HG02588 (cell line): ENCODE measurements at regions not wholly inside any gene's neighbourhood (a gene's known extent, or its start where the extent isn't known, plus 50 kb on each side); places are given as distances from the start of the nearest gene placed in this dataset.
"Not testable (repeated sequence)": the region's sequence is repeated elsewhere in the genome, so short reads cannot be mapped to it uniquely, and the experiment has no call there.

Experiments
- ATAC-seq: cut with Tn5 transposase; IDR thresholded peaks from one replicate; pipeline ENCODE4 v1.9.1; 2021; ENCODE audit warnings: mild to moderate bottlenecking, moderate library complexity; ENCODE audit not compliant: unreplicated experiment

DNA sequence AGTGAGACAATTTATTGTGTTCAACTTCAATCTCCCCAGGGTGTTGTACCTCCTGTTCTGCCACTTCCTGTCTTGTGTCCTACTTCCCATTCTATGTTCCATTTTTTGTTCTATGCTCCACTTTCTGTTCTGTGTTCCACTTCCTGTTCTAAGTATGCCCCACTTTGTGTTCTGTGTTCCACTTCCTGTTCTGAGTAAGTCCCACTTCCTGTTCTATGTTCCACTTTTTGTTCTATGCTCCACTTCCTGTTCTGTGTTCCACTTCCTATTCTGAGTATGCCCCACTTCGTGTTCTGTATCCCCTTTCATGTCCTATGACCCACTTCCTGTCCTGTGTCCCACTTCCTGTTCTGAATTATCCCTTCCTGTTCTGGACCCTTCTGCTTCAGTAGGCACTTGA is 732.7 kb downstream of the TBC1D22A start:
- no peak for ATAC-seq

DNA sequence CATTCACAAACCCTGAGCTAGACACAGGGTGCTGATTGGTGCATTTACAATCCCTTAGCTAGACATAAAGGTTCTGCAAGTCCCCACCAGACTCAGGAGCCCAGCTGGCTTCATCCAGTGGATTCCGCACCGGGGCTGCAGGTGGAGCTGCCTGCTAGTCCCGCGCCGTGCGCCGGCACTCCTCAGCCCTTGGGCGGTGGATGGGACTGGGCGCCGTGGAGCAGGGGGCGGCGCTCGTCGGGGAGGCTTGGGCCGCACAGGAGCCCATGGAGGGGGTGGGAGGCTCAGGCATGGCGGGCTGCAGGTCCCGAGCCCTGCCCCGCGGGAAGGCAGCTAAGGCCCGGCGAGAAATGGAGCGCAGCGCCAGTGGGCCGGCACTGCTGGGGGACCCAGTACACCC is 725.7 kb downstream of the TBC1D22A start:
- ATAC-seq: not testable (repeated sequence)

DNA sequence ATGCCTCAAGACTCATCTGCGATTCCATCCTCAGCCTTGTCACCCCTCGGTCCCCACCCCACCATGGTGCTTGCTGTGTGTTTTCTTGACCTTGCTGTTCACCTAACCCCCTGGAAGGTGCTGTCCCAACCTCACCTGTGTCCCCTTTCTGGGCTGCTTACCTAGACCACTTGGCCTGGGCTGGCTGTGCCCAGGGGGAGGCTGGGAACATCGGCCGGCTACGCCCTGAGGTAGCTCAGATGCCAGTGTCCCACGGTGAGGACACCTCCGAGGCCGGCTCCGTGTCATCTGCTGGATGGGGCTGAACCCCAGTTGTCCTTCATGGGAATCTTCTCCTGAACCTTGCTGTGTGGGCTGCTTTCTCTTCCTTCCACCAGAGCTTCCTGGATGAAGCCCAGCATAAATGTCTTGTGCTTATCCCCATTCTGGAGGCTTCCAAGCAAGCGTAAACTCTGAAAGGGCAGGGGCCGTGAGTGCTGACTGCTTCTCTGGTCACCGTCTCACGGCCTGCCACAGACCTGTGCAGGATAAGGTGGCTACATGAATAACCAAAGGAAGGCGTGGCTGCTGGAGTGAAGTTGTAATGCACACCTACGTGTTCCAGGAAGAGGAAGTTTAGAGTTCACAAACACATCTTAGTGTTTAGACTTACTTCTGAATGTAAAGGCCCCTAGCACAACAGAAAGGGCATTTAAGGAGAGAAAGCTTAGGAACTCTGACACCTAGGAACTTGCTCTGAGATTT is 724.3 kb downstream of the TBC1D22A start:
- no peak for ATAC-seq

DNA sequence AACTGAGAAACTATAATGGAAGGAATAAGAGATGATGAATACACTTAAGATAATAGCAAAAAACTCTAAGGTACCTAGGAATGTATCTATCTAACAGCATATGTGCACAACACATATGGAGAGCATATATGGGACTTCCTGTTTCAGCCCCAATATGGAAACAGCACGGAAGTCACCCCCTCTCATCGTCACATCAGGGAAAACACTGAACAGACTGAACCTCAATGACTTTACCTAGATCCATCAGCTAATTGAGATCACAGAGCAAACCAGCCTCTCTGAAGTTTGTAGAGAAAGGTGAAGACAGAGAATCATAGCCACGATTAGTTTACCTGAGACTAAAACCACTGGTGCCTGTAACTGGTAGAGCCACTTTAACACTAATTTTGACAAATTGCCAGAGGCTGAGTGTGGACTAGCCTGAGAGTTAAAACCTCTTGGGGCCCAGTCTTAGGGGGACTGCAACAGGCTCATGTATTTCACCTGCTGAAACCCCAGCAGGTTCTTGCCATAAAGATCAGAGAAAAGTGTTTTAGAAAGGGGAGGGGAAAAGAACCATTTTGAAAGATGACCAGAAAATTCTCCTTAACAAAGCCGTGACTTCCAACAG is 722.6 kb downstream of the TBC1D22A start:
- ATAC-seq: no peak

DNA sequence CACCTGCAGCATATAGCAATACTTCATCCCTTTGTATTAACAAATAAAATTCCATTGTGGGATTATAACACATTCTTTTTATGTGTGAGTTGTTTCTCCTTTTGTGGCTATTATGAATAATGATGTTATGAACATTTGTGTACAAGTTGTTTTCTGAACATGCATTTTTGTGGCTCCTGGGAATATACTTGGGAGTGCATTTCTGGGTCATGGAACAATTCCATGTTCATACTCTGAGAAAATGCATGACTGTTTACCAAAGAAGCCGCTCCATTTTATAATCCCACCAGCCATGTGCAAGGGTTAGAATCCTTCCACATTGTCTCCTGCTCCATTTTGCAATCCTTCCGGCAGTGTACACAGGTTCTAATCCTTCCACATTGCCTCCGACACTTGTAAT is 713.8 kb downstream of the TBC1D22A start:
- ATAC-seq: no peak

DNA sequence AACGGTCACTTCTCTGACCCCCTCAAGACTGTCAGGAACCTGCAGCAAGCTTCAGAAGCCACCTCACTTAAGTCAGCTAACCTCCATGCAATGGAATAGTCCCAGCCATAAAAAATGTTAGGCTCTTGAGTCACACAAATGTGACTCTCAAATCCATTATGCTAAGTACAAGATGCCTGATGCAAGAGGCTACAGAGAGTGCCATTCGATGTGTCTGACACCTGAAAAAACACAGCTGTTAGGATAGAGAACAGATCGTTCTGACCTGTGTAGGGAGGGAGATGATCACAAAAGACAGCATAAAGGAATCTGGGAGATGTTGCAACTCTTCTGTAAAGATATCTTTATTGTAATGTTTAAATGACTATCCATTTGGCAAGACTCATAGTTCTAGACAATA is 712.4 kb downstream of the TBC1D22A start:
- no peak for ATAC-seq

DNA sequence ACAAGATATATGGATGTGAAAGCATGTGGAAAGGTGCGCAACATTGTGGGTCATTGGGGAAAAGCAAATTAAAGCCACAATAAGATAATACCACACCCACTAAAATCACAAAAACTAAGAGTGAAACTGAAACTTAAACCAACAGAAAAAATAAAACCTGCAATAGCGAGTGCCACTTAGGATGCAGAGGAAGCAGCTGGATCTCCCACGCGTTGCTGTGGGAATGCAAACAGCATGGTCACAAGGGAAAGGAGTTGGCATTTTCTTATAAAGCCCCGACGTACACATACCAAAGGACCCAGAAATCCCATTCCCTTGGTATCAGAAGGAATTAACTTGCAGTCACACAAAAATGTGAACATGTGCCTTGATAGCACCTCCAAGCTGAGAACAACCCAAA is 712.0 kb downstream of the TBC1D22A start:
- no peak for ATAC-seq

DNA sequence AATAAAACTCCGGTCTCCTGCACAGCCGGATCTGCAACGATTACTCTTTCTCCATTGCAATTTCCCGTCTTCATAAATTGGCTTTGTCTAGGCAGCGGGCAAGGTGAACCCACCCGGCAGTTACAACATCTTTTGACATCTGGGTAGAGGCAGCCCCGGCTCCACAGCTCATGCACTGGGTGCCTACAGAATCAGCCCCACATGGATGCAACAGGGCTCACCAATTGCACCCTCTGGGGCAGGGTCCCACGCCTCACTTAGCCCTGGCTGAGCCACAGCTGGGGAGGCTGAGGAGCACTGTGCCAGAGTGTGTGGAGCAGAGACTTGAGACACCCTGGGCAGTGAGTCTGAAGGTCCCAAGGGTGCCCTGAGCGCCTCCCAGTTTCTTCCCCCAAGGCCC is 710.2 kb downstream of the TBC1D22A start:
- no peak for ATAC-seq

DNA sequence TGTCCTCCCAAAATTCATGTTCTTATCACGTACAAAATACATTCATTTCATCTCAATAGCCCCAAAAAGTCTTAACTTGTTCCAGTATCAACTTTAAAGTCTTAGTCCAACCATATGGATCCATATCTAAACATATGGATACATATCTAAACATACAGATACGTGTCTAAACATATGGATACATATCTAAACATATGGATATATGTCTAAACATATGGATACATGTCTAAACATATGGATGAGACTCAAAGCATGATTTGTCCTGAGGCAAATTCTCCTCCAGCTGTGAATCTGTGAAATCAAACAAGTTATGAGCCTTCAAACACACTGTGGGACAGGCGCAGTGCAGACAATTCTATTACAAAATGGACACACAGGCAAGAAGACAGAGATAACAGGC is 709.0 kb downstream of the TBC1D22A start:
- ATAC-seq: no peak

DNA sequence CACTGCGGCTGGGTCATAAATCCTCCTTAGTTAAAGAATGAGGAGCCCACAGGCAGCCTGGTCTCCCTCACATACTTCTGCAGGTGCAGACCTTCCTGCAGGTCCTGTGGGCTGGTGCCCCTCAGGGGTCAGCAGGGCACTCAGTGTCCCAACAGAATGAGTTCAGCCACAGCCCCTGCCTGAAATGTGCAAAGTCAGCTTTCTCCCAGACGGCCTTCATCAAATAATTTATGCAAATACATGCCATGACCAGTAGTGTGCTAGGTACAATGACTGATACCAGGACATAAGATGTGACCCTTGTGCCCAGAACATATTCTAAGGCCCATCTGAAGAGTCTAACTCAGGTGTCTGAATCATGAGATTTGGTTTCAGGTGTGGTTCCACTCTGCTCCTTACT is 703.4 kb downstream of the TBC1D22A start:
- no peak for ATAC-seq

DNA sequence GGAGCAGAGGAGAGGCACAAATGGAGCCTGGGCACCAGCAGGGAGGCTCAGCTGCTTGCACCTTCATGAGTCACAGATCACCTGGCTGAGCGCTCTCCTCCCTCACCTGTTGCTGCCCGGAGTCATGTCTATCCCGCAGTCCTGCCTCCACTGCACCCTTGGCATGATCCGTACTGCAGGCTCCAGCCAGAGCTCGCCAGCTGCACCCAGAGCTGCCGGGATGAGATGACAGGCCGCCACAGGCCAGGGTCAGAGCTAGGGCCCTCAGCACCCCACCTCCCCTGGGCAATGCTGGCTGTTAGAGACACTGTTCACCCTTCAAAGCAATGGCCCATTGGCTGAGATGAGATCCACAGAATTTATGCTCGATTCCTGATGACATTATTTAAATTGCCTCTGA is 702.8 kb downstream of the TBC1D22A start:
- no peak for ATAC-seq

DNA sequence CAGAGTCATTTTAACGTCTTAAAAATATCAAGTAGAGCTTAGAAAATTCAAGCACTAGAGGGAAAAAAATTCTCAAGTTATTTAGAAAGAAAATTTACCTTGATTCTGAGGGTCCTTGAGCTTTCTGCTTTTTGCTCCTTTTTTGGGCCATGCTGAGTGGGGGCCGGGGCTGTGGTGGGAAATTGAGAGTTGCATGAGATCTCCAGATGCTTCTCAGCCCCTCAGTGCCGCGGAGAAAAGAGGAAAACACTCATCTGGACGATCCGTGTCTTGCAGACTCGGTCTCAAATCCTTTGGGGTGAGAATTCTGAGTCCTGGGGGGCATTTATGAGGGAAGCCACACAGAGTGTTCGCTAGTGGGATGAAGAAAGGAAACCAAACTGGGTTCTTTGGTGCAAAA is 700.8 kb downstream of the TBC1D22A start:
- ATAC-seq: no peak

DNA sequence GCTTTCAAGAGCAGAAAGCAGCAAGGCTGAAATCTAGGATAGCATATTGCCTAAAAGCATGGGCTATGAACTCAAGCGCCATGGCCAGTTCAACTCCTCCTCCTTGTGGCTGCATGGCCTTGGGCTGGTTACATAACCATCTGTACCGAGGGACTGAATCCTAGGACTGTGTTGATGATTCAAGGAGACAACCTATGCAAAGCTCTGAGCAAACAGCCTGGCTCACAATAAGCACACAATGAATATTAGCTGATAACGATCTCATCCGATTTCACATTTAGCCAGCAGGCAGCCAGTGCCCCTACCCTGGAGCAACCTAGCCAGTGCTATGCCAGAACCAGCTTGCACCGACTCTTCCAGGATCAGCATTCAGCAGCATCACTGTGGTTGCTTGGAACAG is 698.4 kb downstream of the TBC1D22A start:
- ATAC-seq: no peak

DNA sequence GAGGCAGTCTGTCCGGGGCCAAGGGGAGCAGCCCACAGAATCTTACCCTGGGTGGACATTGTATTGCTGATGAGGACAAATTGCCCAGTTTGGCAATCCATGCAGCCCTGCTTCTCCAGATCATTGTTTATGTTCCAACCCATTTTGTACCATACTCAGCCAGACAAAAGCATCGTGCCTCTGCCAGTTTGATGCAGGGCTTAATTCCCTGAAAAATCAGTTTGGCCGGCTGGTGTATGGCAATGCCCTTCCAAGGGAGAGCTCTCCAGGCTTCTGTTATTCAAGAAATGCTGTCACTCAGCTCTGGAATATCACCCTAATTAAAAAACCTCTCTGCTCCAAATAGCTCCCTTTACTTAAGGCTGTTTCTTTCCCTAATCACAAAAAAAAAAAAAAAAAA is 697.7 kb downstream of the TBC1D22A start:
- ATAC-seq: no peak

DNA sequence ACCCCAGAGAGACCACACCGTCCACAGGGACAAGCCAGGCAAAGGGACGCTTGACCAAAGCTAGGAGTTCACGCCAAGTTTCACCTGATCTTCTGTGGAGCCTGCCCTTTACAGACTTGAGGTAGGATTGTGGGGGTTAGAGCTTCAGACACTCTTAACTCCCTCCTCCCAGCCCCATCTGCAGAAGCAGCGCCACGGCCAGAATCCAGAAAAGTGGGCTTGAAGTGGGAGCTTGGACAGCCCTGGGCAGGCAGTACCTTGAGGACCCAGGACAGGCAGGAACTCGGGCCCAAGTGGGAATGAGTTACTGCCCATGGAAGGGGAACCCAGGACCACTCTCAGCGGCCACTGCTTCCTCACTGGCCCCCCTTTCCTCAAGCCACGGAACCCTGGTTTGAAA is 695.9 kb downstream of the TBC1D22A start:
- ATAC-seq: no peak

DNA sequence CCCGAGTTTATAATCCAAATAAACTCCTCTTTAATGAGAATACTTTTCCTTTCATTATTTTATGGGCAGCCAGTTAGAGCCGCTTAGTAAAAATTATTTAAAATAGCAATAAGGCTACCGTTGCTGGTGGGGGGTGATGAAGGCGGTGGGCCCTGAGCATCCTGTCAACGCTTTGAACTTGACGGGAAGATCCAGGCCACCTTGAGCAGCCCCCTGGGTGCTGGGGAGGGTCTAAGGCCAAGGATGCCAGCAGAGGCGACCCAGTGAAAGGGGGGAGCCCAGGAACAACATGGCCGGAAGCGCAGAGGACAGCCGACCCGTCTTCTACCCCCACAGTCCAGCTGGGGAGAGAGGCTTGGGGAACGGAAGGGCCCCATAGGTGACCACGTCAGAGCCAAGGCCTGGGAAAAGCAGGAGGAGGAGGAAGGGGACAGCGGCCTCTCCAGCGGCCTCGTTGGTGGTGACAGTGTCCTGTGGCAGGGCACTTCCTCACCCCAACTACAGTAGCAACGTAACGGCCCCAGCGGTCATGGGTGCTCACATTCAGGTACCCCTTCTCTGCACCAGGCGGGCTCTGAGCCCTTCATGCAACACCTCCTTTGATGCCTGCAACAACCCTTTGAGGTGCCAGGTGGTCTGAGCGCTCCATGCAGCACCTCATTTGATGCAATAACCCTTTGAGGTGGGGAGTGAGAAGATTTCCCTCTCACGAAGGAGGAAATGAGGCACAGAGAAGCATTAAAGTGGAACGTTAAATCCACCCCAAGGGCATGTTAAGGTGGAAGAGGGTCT is 695.3 kb downstream of the TBC1D22A start:
- no peak for ATAC-seq

DNA sequence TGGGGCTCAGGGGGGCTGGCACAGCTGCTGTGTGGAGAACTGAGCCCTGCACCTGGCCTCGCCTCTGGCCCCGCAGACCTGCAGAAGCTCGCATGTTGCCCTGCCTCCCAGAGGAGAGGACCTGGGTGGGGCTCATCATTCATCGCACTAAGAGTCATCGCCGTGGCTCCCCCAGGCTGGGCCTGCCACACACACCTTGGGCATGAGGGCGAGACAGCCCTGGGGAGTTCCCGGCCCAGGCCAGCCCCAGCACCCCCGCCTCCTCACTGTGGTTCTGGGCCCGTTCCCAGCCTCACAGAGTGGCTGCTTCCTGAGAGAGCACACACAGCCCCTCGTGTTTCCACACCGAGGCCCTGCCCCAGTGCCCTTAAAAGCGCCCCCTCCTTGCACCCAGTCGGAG is 694.6 kb downstream of the TBC1D22A start:
- ATAC-seq: no peak

DNA sequence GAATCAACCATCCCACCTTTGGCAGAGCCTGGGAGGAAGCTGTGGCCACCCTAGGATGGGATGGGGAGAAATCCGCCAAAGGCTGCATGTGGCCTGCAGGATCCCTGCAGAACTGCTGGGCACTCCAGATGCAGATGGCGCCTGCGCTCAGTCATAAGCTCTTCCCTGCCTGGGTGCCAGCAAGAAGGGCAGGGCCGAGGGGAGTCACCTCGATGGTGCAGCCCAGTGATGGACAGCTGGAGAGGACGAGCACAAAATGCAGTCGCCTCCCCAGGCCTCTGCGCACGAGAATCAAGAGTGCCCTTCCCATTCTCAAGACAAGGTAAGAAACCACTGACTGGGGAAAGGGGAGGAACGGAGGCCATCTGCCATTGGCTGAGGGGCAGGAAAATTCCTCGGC is 693.6 kb downstream of the TBC1D22A start:
- ATAC-seq: no peak

DNA sequence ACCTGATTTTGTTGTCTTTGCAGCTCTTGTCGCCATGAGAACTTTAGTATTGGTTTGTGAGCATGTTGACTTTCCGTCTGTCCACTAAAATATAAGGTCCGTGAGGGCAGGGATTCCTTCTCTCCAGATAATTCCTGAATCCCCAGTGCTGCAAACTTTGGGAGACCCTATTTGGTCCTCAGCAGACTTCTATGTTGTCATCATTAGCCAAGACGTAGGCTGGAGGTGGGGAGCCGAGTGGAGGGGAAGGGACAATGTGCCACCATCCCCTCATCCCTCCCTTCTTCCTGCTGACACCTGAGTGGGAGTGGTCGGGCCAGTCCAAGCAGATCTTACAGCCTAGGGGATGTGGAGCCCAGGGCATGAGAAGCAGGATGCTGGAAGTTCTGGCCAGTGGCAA is 690.6 kb downstream of the TBC1D22A start:
- no peak for ATAC-seq

DNA sequence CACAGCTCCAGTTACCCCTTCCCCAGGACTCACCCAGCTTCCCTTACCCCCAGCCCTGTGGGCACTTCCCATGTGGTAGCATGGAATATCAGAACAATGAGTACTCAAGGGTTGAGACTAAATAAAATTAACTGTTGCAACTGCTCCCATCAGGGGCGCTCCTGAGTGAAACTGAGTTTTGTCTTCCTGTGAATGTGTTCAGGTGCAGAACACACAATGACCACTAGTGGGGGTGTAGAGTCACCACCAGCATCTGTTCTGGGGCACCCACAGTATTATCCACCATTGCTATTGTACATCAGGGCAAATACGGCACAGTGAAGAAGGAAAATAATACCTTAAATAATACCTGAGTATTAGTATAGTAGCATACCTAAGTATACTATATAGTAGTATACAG is 689.7 kb downstream of the TBC1D22A start:
- ATAC-seq: no peak

DNA sequence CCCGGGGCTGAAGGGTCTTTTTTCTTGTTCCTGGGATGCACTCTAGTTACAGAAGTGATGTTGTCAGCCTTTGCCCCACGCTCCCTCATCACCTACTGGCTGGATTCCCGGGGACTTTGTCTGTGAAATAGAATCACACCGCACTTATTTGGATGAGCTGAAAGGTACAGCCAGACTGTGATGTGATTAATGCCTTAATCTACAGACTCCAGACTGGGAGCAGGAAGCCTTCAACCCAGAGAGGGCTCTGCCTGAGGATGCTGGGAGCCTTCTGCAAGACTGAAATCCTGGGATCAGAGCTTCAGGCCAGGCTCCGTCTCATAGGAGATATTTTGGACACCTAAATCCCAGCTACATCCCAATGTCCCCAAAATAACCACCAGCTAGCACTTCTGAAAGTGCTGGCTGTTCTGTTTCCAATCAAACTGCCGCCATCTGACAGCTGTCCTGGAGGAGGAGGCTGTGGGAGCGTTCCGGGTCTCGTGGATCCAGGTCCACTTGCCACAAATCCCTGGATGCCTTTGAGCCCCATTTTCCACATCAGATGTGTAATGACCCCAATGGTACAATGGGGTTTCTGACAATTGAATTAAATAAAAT is 688.5 kb downstream of the TBC1D22A start:
- no peak for ATAC-seq
